Stimulated activated effector memory CD8-positive, alpha-beta T cell treated with anti-CD3 and anti-CD28 coated beads, Interleukin-12 subunit alpha, Interleukin-12 subunit beta, amount 100 ng/mL, for 72 hours (primary cell): ENCODE measurements at regions not wholly inside any gene's neighbourhood (a gene's known extent, or its start where the extent isn't known, plus 50 kb on each side); places are given as distances from the start of the nearest gene placed in this dataset.

ENCODE experiments used
- ATAC-seq: fragments of 150-1000 bp; cut with Tn5 transposase; 2 replicates; pipeline ENCODE4 v1.10.0; 2021
- DNase-seq, 2 donors: peaks; one replicate each; pipeline ENCODE4 v3.0.0; 2021 to 2022; ENCODE audit warnings: low spot score in 2 of 2
- H3K27ac Mint-ChIP-seq: one replicate; pipeline ENCODE4 v1.8.0; 2022; ENCODE audit warnings: mild to moderate bottlenecking, mixed read lengths
- H3K36me3 Mint-ChIP-seq: one replicate; pipeline ENCODE4 v1.8.0; 2022; ENCODE audit warnings: mild to moderate bottlenecking, mixed read lengths
- H3K4me1 Mint-ChIP-seq: one replicate; pipeline ENCODE4 v1.8.0; 2022; ENCODE audit warnings: mixed read lengths
- H3K4me3 Mint-ChIP-seq: one replicate; pipeline ENCODE4 v1.8.0; 2022; ENCODE audit warnings: mild to moderate bottlenecking, mixed read lengths
- H3K9me3 Mint-ChIP-seq: one replicate; pipeline ENCODE4 v1.8.0; 2022; ENCODE audit warnings: mixed read lengths

DNA sequence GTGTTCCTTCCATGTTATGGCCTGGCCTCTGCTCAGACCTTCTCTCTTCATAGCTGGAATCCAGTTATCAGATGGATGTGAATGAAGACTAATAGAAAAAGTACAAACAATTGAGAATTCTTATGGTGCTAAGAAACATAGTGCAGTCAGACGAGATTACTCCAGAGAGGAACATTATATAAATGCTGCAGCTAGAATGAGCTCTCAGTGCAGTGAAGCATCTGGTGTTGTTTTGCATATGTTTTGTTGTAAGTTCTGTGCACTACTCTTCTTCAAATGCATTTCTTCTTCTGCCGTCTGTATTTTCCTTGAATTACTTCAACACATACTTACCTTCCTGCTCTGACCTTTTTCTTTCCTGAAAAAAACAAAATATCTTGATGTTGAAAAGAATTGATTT is 602.4 kb upstream of the CDH18 start:
- peaks cover 11% of the 10 kb centered on the region for H3K9me3 Mint-ChIP-seq
- DNase-seq (no peak), ATAC-seq (no peak)
- no peak overlapping the region for H3K4me3 Mint-ChIP-seq
- no peaks in the 10 kb centered on the region for H3K4me1 Mint-ChIP-seq
- H3K27ac Mint-ChIP-seq, result no peak overlapping the region
- no peaks in the 10 kb centered on the region for H3K36me3 Mint-ChIP-seq

DNA sequence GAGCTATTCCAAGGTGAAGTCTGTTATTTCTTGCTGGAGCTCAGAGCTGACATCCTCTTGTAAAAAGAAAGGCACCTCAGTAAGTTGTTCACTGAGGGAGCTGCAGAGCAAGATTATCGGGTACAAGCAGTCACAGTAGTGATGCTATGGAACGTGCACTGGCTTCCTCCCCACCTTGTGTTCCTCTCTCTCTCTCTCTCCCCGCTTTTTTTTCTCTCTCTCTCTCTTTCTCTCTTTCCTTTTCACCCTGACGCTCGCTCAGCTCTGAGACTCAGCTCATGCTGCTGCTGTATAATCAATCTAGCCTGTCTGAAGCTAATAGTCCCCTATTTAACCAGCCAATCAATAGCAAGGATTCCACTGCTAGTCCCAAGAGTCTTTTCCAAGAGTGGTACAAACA is 587.6 kb upstream of the CDH18 start:
- Mint-ChIP-seq H3K36me3 (no peaks in the 10 kb centered on the region), H3K9me3 (peaks cover 26% of the 10 kb centered on the region), H3K4me3 (no peak overlapping the region), H3K4me1 (no peaks in the 10 kb centered on the region), H3K27ac (no peak overlapping the region)
- no peak for DNase-seq
- no peak for ATAC-seq

GRCh38 chr5:20574576-20574975 is 586.6 kb upstream of the CDH18 start:
- ATAC-seq (no peak), DNase-seq (no peak)
- Mint-ChIP-seq H3K9me3 (peaks cover 24% of the 10 kb centered on the region), H3K4me3 (no peak overlapping the region), H3K4me1 (no peaks in the 10 kb centered on the region), H3K27ac (no peak overlapping the region), H3K36me3 (no peaks in the 10 kb centered on the region)

- Mint-ChIP-seq H3K27ac (no peak overlapping the region), H3K36me3 (no peaks in the 10 kb centered on the region), H3K9me3 (peaks cover 19% of the 10 kb centered on the region), H3K4me1 (no peaks in the 10 kb centered on the region), H3K4me3 (no peak overlapping the region)
- DNase-seq, result no peak
- no peak for ATAC-seq
These were observed 584.6 kb upstream of the CDH18 start for GRCh38 chr5:20572614-20573013.

DNA sequence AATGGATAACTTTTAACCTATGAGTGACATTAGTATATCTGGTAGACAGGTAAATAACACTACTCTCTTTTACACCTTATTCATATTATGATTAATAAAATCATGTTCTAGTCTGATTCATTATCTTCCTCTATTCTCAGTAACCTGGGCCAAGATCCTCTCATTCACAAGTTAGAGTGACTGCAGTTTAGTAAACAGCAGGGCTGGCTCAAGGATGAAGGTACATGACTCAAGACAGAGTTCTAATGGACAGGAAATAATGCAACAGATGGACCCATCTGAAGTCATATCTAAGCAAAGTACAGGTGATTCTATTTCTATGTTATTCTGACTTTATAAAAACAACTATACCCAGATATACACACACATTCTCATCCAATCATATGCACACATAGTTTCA is 582.5 kb upstream of the CDH18 start:
- no peak for DNase-seq
- H3K36me3 Mint-ChIP-seq, result no peaks in the 10 kb centered on the region
- no peak overlapping the region for H3K4me3 Mint-ChIP-seq
- peaks cover 7% of the 10 kb centered on the region for H3K9me3 Mint-ChIP-seq
- no peak overlapping the region for H3K27ac Mint-ChIP-seq
- no peak for ATAC-seq
- no peaks in the 10 kb centered on the region for H3K4me1 Mint-ChIP-seq

DNA sequence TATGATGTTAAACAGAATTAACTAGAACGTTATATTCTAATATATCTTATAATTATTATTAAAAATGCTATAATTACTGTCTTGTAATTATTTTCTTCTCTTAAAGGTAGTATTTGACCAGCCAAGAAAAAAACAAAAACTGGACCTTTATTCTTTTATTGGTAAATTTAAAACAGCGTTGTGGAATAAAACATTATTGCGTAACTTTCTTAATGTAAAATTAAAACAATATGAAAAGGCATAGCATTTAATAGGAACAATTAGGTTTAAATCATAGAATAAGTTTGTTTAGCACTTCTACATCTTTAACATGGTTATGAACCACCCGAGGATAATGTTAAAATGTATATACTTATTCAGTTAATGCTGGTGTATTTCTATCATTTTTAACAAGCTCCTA is 574.5 kb upstream of the CDH18 start:
- H3K36me3 Mint-ChIP-seq, result no peaks in the 10 kb centered on the region
- H3K9me3 Mint-ChIP-seq, result peaks cover 11% of the 10 kb centered on the region
- H3K4me1 Mint-ChIP-seq, result no peaks in the 10 kb centered on the region
- DNase-seq, result no peak
- no peak for ATAC-seq
- H3K4me3 Mint-ChIP-seq, result no peak overlapping the region
- H3K27ac Mint-ChIP-seq, result no peak overlapping the region

GRCh38 chr5:20559845-20560244 is 571.8 kb upstream of the CDH18 start:
- peaks cover 21% of the 10 kb centered on the region for H3K9me3 Mint-ChIP-seq
- DNase-seq (no peak), ATAC-seq (no peak)
- no peak overlapping the region for H3K27ac Mint-ChIP-seq
- no peaks in the 10 kb centered on the region for H3K36me3 Mint-ChIP-seq
- no peak overlapping the region for H3K4me3 Mint-ChIP-seq
- no peaks in the 10 kb centered on the region for H3K4me1 Mint-ChIP-seq

GRCh38 chr5:20556115-20556763 is 568.2 kb upstream of the CDH18 start:
- H3K9me3 Mint-ChIP-seq, result peaks cover 20% of the 10 kb centered on the region
- no peaks in the 10 kb centered on the region for H3K36me3 Mint-ChIP-seq
- no peak for ATAC-seq
- H3K27ac Mint-ChIP-seq, result no peak overlapping the region
- H3K4me3 Mint-ChIP-seq, result no peak overlapping the region
- no peaks in the 10 kb centered on the region for H3K4me1 Mint-ChIP-seq
- no peak for DNase-seq

- ATAC-seq, result no peak
- Mint-ChIP-seq H3K27ac (no peak overlapping the region), H3K9me3 (peaks cover 17% of the 10 kb centered on the region), H3K4me1 (no peaks in the 10 kb centered on the region), H3K36me3 (no peaks in the 10 kb centered on the region), H3K4me3 (no peak overlapping the region)
- no peak for DNase-seq
These were observed 567.0 kb upstream of the CDH18 start for GRCh38 chr5:20555034-20555433.

DNA sequence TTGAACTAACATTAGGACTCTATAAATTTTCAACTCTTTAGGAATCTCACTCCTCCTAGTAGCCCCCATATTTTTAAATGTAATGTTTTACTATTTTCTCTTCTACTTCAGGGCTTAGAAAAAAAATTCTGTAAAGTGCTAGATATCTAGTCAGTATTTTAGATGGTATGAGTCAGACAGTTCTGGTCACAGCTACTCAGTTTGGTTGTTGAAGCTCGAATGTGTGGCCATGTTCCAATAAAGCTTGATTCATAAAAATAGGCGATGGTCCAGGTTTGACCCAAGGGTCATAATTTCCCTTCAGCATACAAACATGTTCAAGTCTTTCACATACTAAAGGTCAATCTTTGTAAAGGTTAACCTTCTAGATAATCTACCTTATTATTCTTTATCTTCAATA is 566.0 kb upstream of the CDH18 start:
- Mint-ChIP-seq H3K9me3 (peaks cover 21% of the 10 kb centered on the region), H3K4me1 (no peaks in the 10 kb centered on the region), H3K4me3 (no peak overlapping the region), H3K36me3 (no peaks in the 10 kb centered on the region), H3K27ac (no peak overlapping the region)
- ATAC-seq, result no peak
- DNase-seq, result no peak

DNA sequence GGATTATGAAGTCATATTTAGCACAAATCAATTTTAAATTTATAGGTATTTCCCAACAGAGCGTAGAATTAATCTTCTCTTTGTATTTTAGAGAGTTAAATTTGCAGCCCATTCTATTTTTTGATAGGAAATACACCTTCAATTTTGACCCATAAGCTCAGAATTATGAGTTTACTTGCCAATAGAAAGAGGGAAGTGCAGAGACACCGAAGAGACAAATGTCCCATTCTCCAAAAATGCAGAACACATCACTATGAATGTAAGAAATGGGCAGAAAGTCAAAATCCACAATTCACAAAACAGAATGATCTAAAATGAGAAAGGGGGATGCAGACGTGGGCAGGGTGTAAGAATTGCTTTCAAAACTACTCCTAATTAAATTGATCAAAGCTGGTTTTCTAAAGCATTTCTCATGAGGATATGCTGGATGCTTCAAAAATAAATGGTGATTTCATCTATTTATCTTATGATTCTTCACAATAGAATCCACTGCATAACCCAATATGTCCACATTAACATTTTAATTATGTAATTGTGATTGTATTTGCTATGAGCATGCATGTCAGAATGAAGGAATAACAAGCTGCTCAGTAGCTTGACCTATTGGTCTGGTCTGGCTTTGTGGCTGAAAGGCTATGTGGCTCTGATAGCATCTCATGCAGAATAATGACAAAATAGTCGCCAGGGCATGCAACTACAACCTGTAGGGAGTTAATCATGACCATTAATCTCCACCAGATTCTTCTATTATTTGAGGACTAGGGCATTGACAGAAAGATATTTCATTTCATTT is 550.1 kb upstream of the CDH18 start:
- H3K9me3 Mint-ChIP-seq, result peaks cover 6% of the 10 kb centered on the region
- no peaks in the 10 kb centered on the region for H3K36me3 Mint-ChIP-seq
- ATAC-seq (no peak), DNase-seq (no peak)
- no peak overlapping the region for H3K27ac Mint-ChIP-seq
- H3K4me3 Mint-ChIP-seq, result no peak overlapping the region
- H3K4me1 Mint-ChIP-seq, result no peaks in the 10 kb centered on the region

DNA sequence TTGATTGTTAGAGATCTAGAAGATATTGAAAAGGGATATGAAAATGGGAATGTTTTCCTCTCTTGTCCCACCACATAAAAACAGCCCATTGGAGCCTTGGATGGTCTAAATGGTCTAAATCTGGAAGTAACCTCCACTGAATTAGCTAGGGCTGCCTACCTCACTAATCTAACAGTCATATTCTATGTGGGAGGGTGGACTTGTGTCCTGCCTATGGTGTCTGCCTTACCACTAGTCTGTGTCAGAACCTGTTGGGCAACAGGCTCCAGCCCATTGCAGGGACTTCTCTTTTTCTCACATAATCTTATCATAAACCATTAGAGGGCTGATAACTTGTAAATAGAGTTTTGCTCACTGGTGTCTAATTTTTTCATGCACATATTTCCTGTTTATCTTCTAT is 548.8 kb upstream of the CDH18 start:
- ATAC-seq, result no peak
- H3K27ac Mint-ChIP-seq, result no peak overlapping the region

GRCh38 chr5:20536341-20536740 is 548.3 kb upstream of the CDH18 start:
- Mint-ChIP-seq H3K4me1 (no peaks in the 10 kb centered on the region), H3K36me3 (no peaks in the 10 kb centered on the region)
- no peak for ATAC-seq

More for the DNA sequence above, 548.8 kb upstream of the CDH18 start:
- no peak for DNase-seq
- Mint-ChIP-seq H3K4me3 (no peak overlapping the region), H3K9me3 (peaks cover 11% of the 10 kb centered on the region), H3K36me3 (no peaks in the 10 kb centered on the region), H3K4me1 (no peaks in the 10 kb centered on the region)

DNA sequence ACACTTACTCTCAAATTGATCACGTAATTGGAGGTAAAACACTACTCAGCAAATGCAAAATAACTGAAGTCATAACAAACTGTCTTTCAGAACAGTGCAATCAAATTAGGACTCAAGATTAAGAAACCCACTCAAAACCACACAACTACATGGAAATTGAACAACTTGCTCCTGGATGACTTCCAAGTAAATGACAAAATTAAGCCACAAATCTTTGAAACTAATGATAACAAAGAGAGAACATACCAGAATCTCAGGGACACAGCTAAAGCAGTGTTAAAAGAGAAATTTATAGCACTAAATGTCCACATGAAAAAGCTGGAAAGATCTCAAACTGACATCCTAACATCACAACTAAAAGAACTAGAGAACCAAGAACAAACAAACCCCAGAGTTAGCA is 540.5 kb upstream of the CDH18 start:
- no peak for DNase-seq
- Mint-ChIP-seq H3K9me3 (peaks cover 18% of the 10 kb centered on the region), H3K4me3 (no peak overlapping the region), H3K4me1 (no peaks in the 10 kb centered on the region), H3K36me3 (no peaks in the 10 kb centered on the region), H3K27ac (no peak overlapping the region)
- ATAC-seq, result no peak

More at GRCh38 chr5:20536341-20536740, 548.3 kb upstream of the CDH18 start:
- H3K9me3 Mint-ChIP-seq, result peaks cover 11% of the 10 kb centered on the region
- DNase-seq, result no peak
- no peak overlapping the region for H3K4me3 Mint-ChIP-seq
- no peak overlapping the region for H3K27ac Mint-ChIP-seq

GRCh38 chr5:20524991-20525529 is 537.1 kb upstream of the CDH18 start:
- no peak for ATAC-seq
- no peak overlapping the region for H3K4me3 Mint-ChIP-seq
- H3K27ac Mint-ChIP-seq, result no peak overlapping the region
- DNase-seq, result no peak
- no peaks in the 10 kb centered on the region for H3K36me3 Mint-ChIP-seq
- H3K9me3 Mint-ChIP-seq, result peaks cover 23% of the 10 kb centered on the region
- no peaks in the 10 kb centered on the region for H3K4me1 Mint-ChIP-seq

GRCh38 chr5:20522905-20523482 is 535.0 kb upstream of the CDH18 start:
- Mint-ChIP-seq H3K27ac (no peak overlapping the region), H3K9me3 (peaks cover 18% of the 10 kb centered on the region), H3K4me1 (no peaks in the 10 kb centered on the region), H3K36me3 (no peaks in the 10 kb centered on the region), H3K4me3 (no peak overlapping the region)
- DNase-seq, result no peak
- no peak for ATAC-seq
